H9 (cell line): ENCODE measurements at regions not wholly inside any gene's neighbourhood (a gene's known extent, or its start where the extent isn't known, plus 50 kb on each side); places are given as distances from the start of the nearest gene placed in this dataset.

ENCODE experiments used
- DNase-seq: peaks from one replicate; pipeline ENCODE4 v3.0.0-alpha.2; 2017
- H2AFZ ChIP-seq: one replicate; pipeline ENCODE4 v1.6.1; 2013; ENCODE audit warnings: mild to moderate bottlenecking, low read length, control low read depth, moderate library complexity
- H2AK5ac ChIP-seq: 2 replicates; pipeline ENCODE4 v1.6.1; 2013; ENCODE audit warnings: low read length, control low read depth, mixed read lengths; ENCODE audit not compliant: insufficient read length
- H2BK120ac ChIP-seq: one replicate; pipeline ENCODE4 v1.6.1; 2013; ENCODE audit warnings: low read depth, mild to moderate bottlenecking, low read length, control low read depth, inconsistent platforms; ENCODE audit not compliant: poor library complexity, severe bottlenecking
- H2BK12ac ChIP-seq: 2 replicates; pipeline ENCODE4 v1.6.1; 2013; ENCODE audit warnings: low read length, control low read depth, mixed read lengths, low read depth; ENCODE audit not compliant: insufficient read length
- H2BK15ac ChIP-seq: 2 replicates; pipeline ENCODE4 v1.6.1; 2013; ENCODE audit warnings: low read depth, low read length, control low read depth
- H2BK20ac ChIP-seq: one replicate; pipeline ENCODE4 v1.6.1; 2013; ENCODE audit warnings: low read depth, mild to moderate bottlenecking, low read length, control low read depth, inconsistent platforms; ENCODE audit not compliant: poor library complexity, severe bottlenecking
- H2BK5ac ChIP-seq: 2 replicates; pipeline ENCODE4 v1.6.1; 2013; ENCODE audit warnings: low read length, control low read depth, mixed read lengths; ENCODE audit not compliant: insufficient read length
- H3K14ac ChIP-seq: 2 replicates; pipeline ENCODE4 v1.6.1; 2013; ENCODE audit warnings: low read length, control low read depth; ENCODE audit not compliant: insufficient read depth
- H3K18ac ChIP-seq: 2 replicates; pipeline ENCODE4 v1.6.1; 2013; ENCODE audit warnings: low read depth, mild to moderate bottlenecking, mixed read lengths, low read length, control low read depth; ENCODE audit not compliant: insufficient read length
- H3K23ac ChIP-seq: 2 replicates; pipeline ENCODE4 v1.6.1; 2013; ENCODE audit warnings: low read length, control low read depth, mixed read lengths, low read depth; ENCODE audit not compliant: insufficient read length
- H3K23me2 ChIP-seq: 2 replicates; pipeline ENCODE4 v1.6.1; 2013; ENCODE audit warnings: low read depth, mild to moderate bottlenecking, mixed read lengths, low read length, control low read depth; ENCODE audit not compliant: insufficient read length, poor library complexity, severe bottlenecking
- H3K27ac ChIP-seq: 2 replicates; pipeline ENCODE4 v1.5.1; 2013; ENCODE audit warnings: low read length, control low read depth, mixed read lengths, low read depth; ENCODE audit not compliant: insufficient read length
- H3K27me3 ChIP-seq: 2 replicates; pipeline ENCODE4 v1.6.1; 2013; ENCODE audit warnings: low read length, control low read depth, inconsistent platforms; ENCODE audit not compliant: insufficient read depth
- H3K4ac ChIP-seq: 2 replicates; pipeline ENCODE4 v1.6.1; 2013; ENCODE audit warnings: low read depth, mild to moderate bottlenecking, control low read depth, inconsistent platforms, low read length, moderate library complexity
- H3K4me1 ChIP-seq: 2 replicates; pipeline ENCODE4 v1.6.1; 2013; ENCODE audit warnings: low read length, control low read depth, inconsistent platforms; ENCODE audit not compliant: insufficient read depth
- H3K4me2 ChIP-seq: 2 replicates; pipeline ENCODE4 v1.6.1; 2013; ENCODE audit warnings: low read length, control low read depth, mixed read lengths; ENCODE audit not compliant: insufficient read length, insufficient read depth
- H3K56ac ChIP-seq: 2 replicates; pipeline ENCODE4 v1.6.1; 2013; ENCODE audit warnings: low read depth, mild to moderate bottlenecking, mixed read lengths, low read length, control low read depth; ENCODE audit not compliant: insufficient read length
- H3K79me1 ChIP-seq: 2 replicates; pipeline ENCODE4 v1.6.1; 2013; ENCODE audit warnings: low read depth, mild to moderate bottlenecking, moderate library complexity, low read length, control low read depth, inconsistent platforms; ENCODE audit not compliant: insufficient read depth, poor library complexity, severe bottlenecking
- H3K79me2 ChIP-seq: 2 replicates; pipeline ENCODE4 v1.6.1; 2013; ENCODE audit warnings: low read length, control low read depth, inconsistent platforms; ENCODE audit not compliant: insufficient read depth
- H3K9ac ChIP-seq: 2 replicates; pipeline ENCODE4 v1.6.1; 2013; ENCODE audit warnings: low read length, control low read depth, mixed read lengths; ENCODE audit not compliant: insufficient read length; ENCODE audit errors: extremely low read depth
- H3K9me3 ChIP-seq: one replicate; pipeline ENCODE4 v1.6.1; 2013; ENCODE audit warnings: low read depth, low read length, inconsistent platforms; ENCODE audit not compliant: control insufficient read depth
- H3T11ph ChIP-seq: one replicate; pipeline ENCODE4 v1.6.1; 2013; ENCODE audit warnings: mild to moderate bottlenecking, low read length, control low read depth, inconsistent platforms
- H4K20me1 ChIP-seq: one replicate; pipeline ENCODE4 v1.6.1; 2013; ENCODE audit not compliant: control insufficient read depth, insufficient read length, insufficient read depth
- H4K5ac ChIP-seq: 2 replicates; pipeline ENCODE4 v1.6.1; 2013; ENCODE audit warnings: low read depth, mild to moderate bottlenecking, mixed read lengths, low read length, control low read depth; ENCODE audit not compliant: insufficient read length
- H4K8ac ChIP-seq: replicated peaks from 2 replicates; pipeline ENCODE4 v1.6.1; 2013; ENCODE audit warnings: low read length, control low read depth, mixed read lengths, low read depth; ENCODE audit not compliant: insufficient read length
- H4K91ac ChIP-seq: 2 replicates; pipeline ENCODE4 v1.6.1; 2013; ENCODE audit warnings: low read depth, mild to moderate bottlenecking, moderate library complexity, mixed read lengths, low read length, control low read depth; ENCODE audit not compliant: insufficient read length
- H3K27ac Mint-ChIP-seq, 3 experiments: 2 replicates in 2 of 3; 3 replicates in 1 of 3; pipeline ENCODE4 v1.8.0; 2020 to 2021; ENCODE audit warnings: mixed read lengths in 3 of 3, mild to moderate bottlenecking in 1 of 3, moderate library complexity in 1 of 3
- H3K27me3 Mint-ChIP-seq: 2 replicates; pipeline ENCODE4 v1.8.0; 2021; ENCODE audit warnings: low read depth, mild to moderate bottlenecking, moderate library complexity, mixed read lengths
- H3K36me3 Mint-ChIP-seq, 3 experiments: 2 replicates in 2 of 3; 3 replicates in 1 of 3; pipeline ENCODE4 v1.8.0; 2020 to 2021; ENCODE audit warnings: low read depth in 3 of 3, mixed read lengths in 3 of 3; ENCODE audit not compliant: insufficient read depth in 1 of 3
- H3K4me1 Mint-ChIP-seq, 2 experiments: 2 replicates each; pipeline ENCODE4 v1.8.0; 2020; ENCODE audit warnings: mixed read lengths in 2 of 2
- H3K4me3 Mint-ChIP-seq, 2 experiments: 2 replicates in 1 of 2; 3 replicates in 1 of 2; pipeline ENCODE4 v1.8.0; 2020 to 2021; ENCODE audit warnings: mild to moderate bottlenecking in 2 of 2, mixed read lengths in 2 of 2, moderate library complexity in 1 of 2
- H3K9me3 Mint-ChIP-seq, 2 experiments: 2 replicates in 1 of 2; 3 replicates in 1 of 2; pipeline ENCODE4 v1.8.0; 2020; ENCODE audit warnings: mild to moderate bottlenecking in 2 of 2, mixed read lengths in 2 of 2, moderate library complexity in 1 of 2
- WGBS: extraction: QIAGEN DNeasy Blood & Tissue Kit; methylation state at CpG from one replicate; pipeline ENCODE4 v1.1.7; 2013; ENCODE audit warnings: missing lambda C conversion rate, low lambda C conversion rate, mixed read lengths; ENCODE audit not compliant: insufficient read length; ENCODE audit errors: extremely low coverage; 5-methylcytosine and 5-hydroxymethylcytosine counted together
- TF ChIP-seq, protein P1 (sequence below): fragments of 200-600 bp; sonication (generic); conservative IDR thresholded peaks from 3 replicates; pipeline ENCODE4 v1.8.0; 2021; ENCODE audit warnings: antibody characterized with exemption, mild to moderate bottlenecking

DNA sequence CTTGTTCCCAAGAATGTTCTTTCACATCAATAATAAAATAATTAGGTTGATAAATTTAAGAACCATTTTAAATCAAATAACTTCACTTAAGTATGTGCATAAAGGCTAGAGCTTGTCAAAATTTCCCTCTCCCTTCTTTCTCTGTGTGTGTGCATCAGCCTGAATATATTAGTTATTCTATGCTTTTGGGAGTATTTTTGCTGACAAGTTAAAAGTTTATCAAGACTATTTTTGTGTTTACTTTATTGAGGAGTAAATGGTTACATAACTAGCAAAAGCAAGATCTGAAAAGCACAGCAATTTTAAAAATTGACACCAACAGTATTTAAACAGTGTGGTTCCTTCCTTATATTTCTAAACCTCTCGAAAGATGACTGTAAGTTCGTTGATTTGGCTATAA is 261.7 kb downstream of the ISL1 start:
- Histone ChIP-seq H2BK20ac (no peak overlapping the region), H3K23ac (no peak overlapping the region)

More for the DNA sequence above, 261.7 kb downstream of the ISL1 start:
- Mint-ChIP-seq H3K27me3 (no peaks in the 10 kb centered on the region; the same call in 1 of the 2 replicates), H3K4me3 (no peak overlapping the region), H3K4me1 (no peaks in the 10 kb centered on the region; a peak in 1 of 4 replicates), H3K27ac (no peak overlapping the region), H3K36me3 (peaks cover 0 to 4% (median 2%) of the 10 kb centered on the region in 3 experiments; a peak in 1 of 7 replicates), H3K9me3 (peaks cover 9 to 10% of the 10 kb centered on the region in 2 experiments)
- WGBS: no CpG with 5 or more reads among the region's 2 CpGs
- no peak for DNase-seq
- Histone ChIP-seq H3T11ph (no peak overlapping the region), H3K23me2 (no peaks in the 10 kb centered on the region), H2BK120ac (no peak overlapping the region), H3K9ac (no peak overlapping the region), H3K27ac (no peak overlapping the region), H3K4ac (no peak overlapping the region), H3K79me2 (no peaks in the 10 kb centered on the region), H3K4me2 (no peak overlapping the region), H4K20me1 (no peaks in the 10 kb centered on the region), H2AFZ (no peak overlapping the region), H4K8ac (no peak overlapping the region), H2BK5ac (no peak overlapping the region), H3K27me3 (no peaks in the 10 kb centered on the region), H4K5ac (no peak overlapping the region), H2BK15ac (no peak overlapping the region), H3K4me1 (no peaks in the 10 kb centered on the region), H3K14ac (no peak overlapping the region), H3K79me1 (no peaks in the 10 kb centered on the region), H3K56ac (no peak overlapping the region), H4K91ac (no peak overlapping the region), H3K18ac (no peak overlapping the region), H2BK12ac (no peak overlapping the region), H2AK5ac (no peak overlapping the region), H3K9me3 (no peaks in the 10 kb centered on the region)
- TF ChIP-seq, protein P1, sequence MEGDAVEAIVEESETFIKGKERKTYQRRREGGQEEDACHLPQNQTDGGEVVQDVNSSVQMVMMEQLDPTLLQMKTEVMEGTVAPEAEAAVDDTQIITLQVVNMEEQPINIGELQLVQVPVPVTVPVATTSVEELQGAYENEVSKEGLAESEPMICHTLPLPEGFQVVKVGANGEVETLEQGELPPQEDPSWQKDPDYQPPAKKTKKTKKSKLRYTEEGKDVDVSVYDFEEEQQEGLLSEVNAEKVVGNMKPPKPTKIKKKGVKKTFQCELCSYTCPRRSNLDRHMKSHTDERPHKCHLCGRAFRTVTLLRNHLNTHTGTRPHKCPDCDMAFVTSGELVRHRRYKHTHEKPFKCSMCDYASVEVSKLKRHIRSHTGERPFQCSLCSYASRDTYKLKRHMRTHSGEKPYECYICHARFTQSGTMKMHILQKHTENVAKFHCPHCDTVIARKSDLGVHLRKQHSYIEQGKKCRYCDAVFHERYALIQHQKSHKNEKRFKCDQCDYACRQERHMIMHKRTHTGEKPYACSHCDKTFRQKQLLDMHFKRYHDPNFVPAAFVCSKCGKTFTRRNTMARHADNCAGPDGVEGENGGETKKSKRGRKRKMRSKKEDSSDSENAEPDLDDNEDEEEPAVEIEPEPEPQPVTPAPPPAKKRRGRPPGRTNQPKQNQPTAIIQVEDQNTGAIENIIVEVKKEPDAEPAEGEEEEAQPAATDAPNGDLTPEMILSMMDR: no peak
